H1 (cell line): ENCODE measurements at regions not wholly inside any gene's neighbourhood (a gene's known extent, or its start where the extent isn't known, plus 50 kb on each side); places are given as distances from the start of the nearest gene placed in this dataset.

Experiments used
- CTCF ChIA-PET: fragments of 300-600 bp; sonication (Branson Sonifier 250); formaldehyde crosslinking; loops from one replicate; lab custom pipeline; 2021; ENCODE audit not compliant: partially characterized antibody; lab: Charles Lee
- POLR2A ChIA-PET: fragments of 300-600 bp; sonication (Branson Sonifier 250); formaldehyde crosslinking; loops from one replicate; lab custom pipeline; 2021; ENCODE audit warnings: inconsistent platforms; ENCODE audit not compliant: partially characterized antibody; lab: Charles Lee
- DNase-seq, 2 experiments: peaks; one replicate each; pipeline versions ENCODE4 v3.0.0 to v3.0.0-alpha.2; 2010 to 2022; ENCODE audit warnings: low spot score in 2 of 2, low read depth in 1 of 2, mixed read lengths in 1 of 2
- FAIRE-seq: peaks from 2 replicates; lab custom pipeline; 2011; peaks lifted over from hg19 to GRCh38; lab: Jason Lieb, UNC
- H2AFZ ChIP-seq: 2 replicates; pipeline ENCODE4 v1.8.1; 2012; ENCODE audit warnings: low read length, inconsistent platforms
- H2AK5ac ChIP-seq: 2 replicates; pipeline ENCODE4 v1.6.1; 2013; ENCODE audit warnings: low read depth, low read length
- H2BK120ac ChIP-seq: replicated peaks from 2 replicates; pipeline ENCODE3; 2013; ENCODE audit warnings: low read depth, low read length, inconsistent platforms
- H2BK12ac ChIP-seq: 2 replicates; pipeline ENCODE4 v1.6.1; 2013; ENCODE audit warnings: low read depth, low read length
- H2BK15ac ChIP-seq: 2 replicates; pipeline ENCODE4 v1.6.1; 2013; ENCODE audit warnings: low read length
- H2BK20ac ChIP-seq: 2 replicates; pipeline ENCODE4 v1.6.1; 2013; ENCODE audit warnings: low read length
- H2BK5ac ChIP-seq: 2 replicates; pipeline ENCODE4 v1.6.1; 2013; ENCODE audit warnings: low read depth, low read length
- H3K14ac ChIP-seq: 2 replicates; pipeline ENCODE4 v1.6.1; 2013; ENCODE audit warnings: inconsistent platforms; ENCODE audit not compliant: insufficient read length
- H3K18ac ChIP-seq: 2 replicates; pipeline ENCODE4 v1.6.1; 2013; ENCODE audit warnings: low read length; ENCODE audit errors: extremely low read depth
- H3K23ac ChIP-seq: 2 replicates; pipeline ENCODE4 v1.6.1; 2013; ENCODE audit warnings: inconsistent platforms; ENCODE audit not compliant: insufficient read length
- H3K23me2 ChIP-seq: 2 replicates; pipeline ENCODE4 v1.6.1; 2013; ENCODE audit warnings: low read depth, low read length
- H3K27ac ChIP-seq: 2 replicates; pipeline ENCODE4 v1.6.1; 2011; ENCODE audit warnings: low read depth, low read length, inconsistent platforms
- H3K27me3 ChIP-seq, 4 experiments: replicated peaks in 1 of 4; 1 replicate in 1 of 4; 2 replicates in 3 of 4; pipeline versions ENCODE4 v1.6.1 to v1.8.1; 2011 to 2013; ENCODE audit warnings: low read length in 3 of 4, mild to moderate bottlenecking in 3 of 4, inconsistent platforms in 2 of 4, mixed read lengths in 2 of 4, moderate library complexity in 1 of 4; ENCODE audit not compliant: control insufficient read depth in 3 of 4, insufficient read depth in 3 of 4; ENCODE audit errors: extremely low read depth in 1 of 4
- H3K36me3 ChIP-seq, 4 experiments: 2 replicates each; pipeline versions ENCODE4 v1.6.1 to v1.8.1; 2011 to 2013; ENCODE audit warnings: mild to moderate bottlenecking in 4 of 4, low read length in 3 of 4, moderate library complexity in 2 of 4, control low read depth in 1 of 4, inconsistent platforms in 1 of 4; ENCODE audit not compliant: insufficient read depth in 4 of 4, control insufficient read depth in 2 of 4
- H3K4ac ChIP-seq: replicated peaks from 2 replicates; pipeline ENCODE3; 2013; ENCODE audit warnings: low read length, low read depth, mixed read lengths, inconsistent platforms; ENCODE audit not compliant: insufficient read length
- H3K4me1 ChIP-seq, 4 experiments: replicated peaks in 1 of 4; 1 replicate in 1 of 4; 2 replicates in 3 of 4; pipeline versions ENCODE4 v1.6.1 to v1.8.1; 2011 to 2013; ENCODE audit warnings: low read length in 3 of 4, inconsistent platforms in 2 of 4, mixed read lengths in 1 of 4; ENCODE audit not compliant: insufficient read depth in 4 of 4, control insufficient read depth in 3 of 4
- H3K4me2 ChIP-seq, 2 experiments: 2 replicates each; pipeline versions ENCODE4 v1.6.1 to v1.8.1; 2011 to 2013; ENCODE audit warnings: low read depth in 2 of 2, low read length in 2 of 2, control low read depth in 1 of 2, inconsistent platforms in 1 of 2, mild to moderate bottlenecking in 1 of 2; ENCODE audit not compliant: insufficient read depth in 1 of 2
- H3K4me3 ChIP-seq, 4 experiments: fragments of 200-600, 300-600 bp in 1 of 4; sonication (generic), shearing (Covaris generic), sonication (Bioruptor Twin) in 1 of 4; 2 replicates each; pipeline versions ENCODE4 v1.5.1 to v1.8.1; 2011 to 2016; ENCODE audit warnings: low read length in 4 of 4, low read depth in 3 of 4, control low read depth in 2 of 4, inconsistent platforms in 2 of 4, mild to moderate bottlenecking in 2 of 4, mixed read lengths in 1 of 4, moderate library complexity in 1 of 4; ENCODE audit not compliant: insufficient read depth in 2 of 4; ENCODE audit errors: extremely low read depth in 1 of 4
- H3K56ac ChIP-seq: replicated peaks from 2 replicates; pipeline ENCODE3; 2013; ENCODE audit warnings: low read depth, mild to moderate bottlenecking, mixed read lengths, low read length, inconsistent platforms; ENCODE audit not compliant: insufficient read length
- H3K79me1 ChIP-seq: 2 replicates; pipeline ENCODE4 v1.6.1; 2013; ENCODE audit warnings: low read depth, low read length, control low read depth
- H3K79me2 ChIP-seq, 2 experiments: 2 replicates each; pipeline versions ENCODE4 v1.6.1 to v1.8.1; 2012 to 2013; ENCODE audit warnings: low read length in 2 of 2, mild to moderate bottlenecking in 2 of 2, inconsistent platforms in 1 of 2; ENCODE audit not compliant: insufficient read depth in 2 of 2, control insufficient read depth in 1 of 2
- H3K9ac ChIP-seq, 4 experiments: replicated peaks in 1 of 4; 1 replicate in 1 of 4; 2 replicates in 3 of 4; pipeline versions ENCODE4 v1.6.1 to v1.8.1; 2011 to 2013; ENCODE audit warnings: low read depth in 3 of 4, low read length in 3 of 4, control low read depth in 2 of 4, mild to moderate bottlenecking in 2 of 4, moderate library complexity in 2 of 4, inconsistent platforms in 1 of 4; ENCODE audit errors: extremely low read depth in 1 of 4
- H3K9me3 ChIP-seq, 2 experiments: 2 replicates each; pipeline versions ENCODE4 v1.6.1 to v1.8.1; 2012 to 2013; ENCODE audit warnings: mild to moderate bottlenecking in 2 of 2, moderate library complexity in 2 of 2, control low read depth in 1 of 2, inconsistent platforms in 1 of 2, low read depth in 1 of 2, low read length in 1 of 2, mixed read lengths in 1 of 2; ENCODE audit not compliant: insufficient read depth in 2 of 2
- H4K20me1 ChIP-seq, 2 experiments: replicated peaks in 1 of 2; 2 replicates each; pipeline versions ENCODE3 to v1.8.1; 2011 to 2013; ENCODE audit warnings: inconsistent platforms in 2 of 2, low read length in 2 of 2, mild to moderate bottlenecking in 1 of 2; ENCODE audit not compliant: insufficient read depth in 2 of 2, control insufficient read depth in 1 of 2
- H4K5ac ChIP-seq: 2 replicates; pipeline ENCODE4 v1.6.1; 2013; ENCODE audit warnings: low read length, low read depth, mixed read lengths, inconsistent platforms; ENCODE audit not compliant: insufficient read length
- H4K8ac ChIP-seq: 2 replicates; pipeline ENCODE4 v1.8.0; 2013; ENCODE audit warnings: mild to moderate bottlenecking, moderate library complexity, low read length, inconsistent platforms; ENCODE audit not compliant: insufficient read depth; ENCODE audit errors: extremely low read depth
- H4K91ac ChIP-seq: replicated peaks from 2 replicates; pipeline ENCODE3; 2013; ENCODE audit warnings: low read length, mixed read lengths, inconsistent platforms; ENCODE audit not compliant: insufficient read length
- FOSL1 ChIP-seq: IDR thresholded peaks from 2 replicates; pipeline ENCODE4 v1.6.1; 2011; ENCODE audit warnings: mild to moderate bottlenecking, low read depth, low read length, moderate library complexity; ENCODE audit not compliant: insufficient read depth
- TF ChIP-seq, protein P1 (sequence below): fragments of 300-600 bp; sonication (generic); IDR thresholded peaks from 2 replicates; pipeline ENCODE4 v1.7.1; 2012; ENCODE audit warnings: low read length, moderate library complexity, mild to moderate bottlenecking, inconsistent platforms; ENCODE audit not compliant: insufficient replicate concordance

DNA sequence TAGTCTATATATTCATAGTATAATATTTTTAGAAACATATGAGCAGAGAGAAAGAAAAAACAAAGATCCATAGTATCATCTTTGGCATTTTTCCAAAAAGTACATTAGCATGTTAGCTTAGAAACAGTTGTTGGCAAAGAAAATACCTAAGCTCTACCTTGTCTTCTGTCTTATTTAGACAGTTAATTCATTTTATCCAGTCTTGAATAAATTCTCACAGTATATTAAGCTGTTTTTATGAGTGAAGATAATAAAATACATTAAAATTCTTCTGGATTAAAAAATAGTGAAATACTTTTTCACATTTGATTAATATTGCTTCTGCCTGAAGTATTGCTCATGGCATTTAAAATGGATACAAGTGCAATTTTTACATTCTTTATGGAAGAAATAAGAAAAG is 145.2 kb downstream of the ZIC1 start:
- no peak overlapping the region for H4K5ac ChIP-seq
- no peaks in the 10 kb centered on the region for H3K36me3 ChIP-seq
- no peak overlapping the region for H3K23ac ChIP-seq
- no peak overlapping the region for H3K4me3 ChIP-seq
- no peak overlapping the region for H2BK20ac ChIP-seq
- no peak overlapping the region for H3K14ac ChIP-seq
- ChIA-PET POLR2A (no interaction called here), CTCF (interaction anchor here (0.8 kb wide), 1 partner anchor 173 kb away, joined by 3 read pairs; no protein-coding TSS in a partner anchor)
- no peak overlapping the region for H3K4ac ChIP-seq
- H3K56ac ChIP-seq: no peak overlapping the region
- no peak overlapping the region for H3K4me2 ChIP-seq
- no peaks in the 10 kb centered on the region for H3K27me3 ChIP-seq
- no peaks in the 10 kb centered on the region for H3K79me1 ChIP-seq
- H2BK15ac ChIP-seq: no peak overlapping the region
- TF ChIP-seq, protein P1, sequence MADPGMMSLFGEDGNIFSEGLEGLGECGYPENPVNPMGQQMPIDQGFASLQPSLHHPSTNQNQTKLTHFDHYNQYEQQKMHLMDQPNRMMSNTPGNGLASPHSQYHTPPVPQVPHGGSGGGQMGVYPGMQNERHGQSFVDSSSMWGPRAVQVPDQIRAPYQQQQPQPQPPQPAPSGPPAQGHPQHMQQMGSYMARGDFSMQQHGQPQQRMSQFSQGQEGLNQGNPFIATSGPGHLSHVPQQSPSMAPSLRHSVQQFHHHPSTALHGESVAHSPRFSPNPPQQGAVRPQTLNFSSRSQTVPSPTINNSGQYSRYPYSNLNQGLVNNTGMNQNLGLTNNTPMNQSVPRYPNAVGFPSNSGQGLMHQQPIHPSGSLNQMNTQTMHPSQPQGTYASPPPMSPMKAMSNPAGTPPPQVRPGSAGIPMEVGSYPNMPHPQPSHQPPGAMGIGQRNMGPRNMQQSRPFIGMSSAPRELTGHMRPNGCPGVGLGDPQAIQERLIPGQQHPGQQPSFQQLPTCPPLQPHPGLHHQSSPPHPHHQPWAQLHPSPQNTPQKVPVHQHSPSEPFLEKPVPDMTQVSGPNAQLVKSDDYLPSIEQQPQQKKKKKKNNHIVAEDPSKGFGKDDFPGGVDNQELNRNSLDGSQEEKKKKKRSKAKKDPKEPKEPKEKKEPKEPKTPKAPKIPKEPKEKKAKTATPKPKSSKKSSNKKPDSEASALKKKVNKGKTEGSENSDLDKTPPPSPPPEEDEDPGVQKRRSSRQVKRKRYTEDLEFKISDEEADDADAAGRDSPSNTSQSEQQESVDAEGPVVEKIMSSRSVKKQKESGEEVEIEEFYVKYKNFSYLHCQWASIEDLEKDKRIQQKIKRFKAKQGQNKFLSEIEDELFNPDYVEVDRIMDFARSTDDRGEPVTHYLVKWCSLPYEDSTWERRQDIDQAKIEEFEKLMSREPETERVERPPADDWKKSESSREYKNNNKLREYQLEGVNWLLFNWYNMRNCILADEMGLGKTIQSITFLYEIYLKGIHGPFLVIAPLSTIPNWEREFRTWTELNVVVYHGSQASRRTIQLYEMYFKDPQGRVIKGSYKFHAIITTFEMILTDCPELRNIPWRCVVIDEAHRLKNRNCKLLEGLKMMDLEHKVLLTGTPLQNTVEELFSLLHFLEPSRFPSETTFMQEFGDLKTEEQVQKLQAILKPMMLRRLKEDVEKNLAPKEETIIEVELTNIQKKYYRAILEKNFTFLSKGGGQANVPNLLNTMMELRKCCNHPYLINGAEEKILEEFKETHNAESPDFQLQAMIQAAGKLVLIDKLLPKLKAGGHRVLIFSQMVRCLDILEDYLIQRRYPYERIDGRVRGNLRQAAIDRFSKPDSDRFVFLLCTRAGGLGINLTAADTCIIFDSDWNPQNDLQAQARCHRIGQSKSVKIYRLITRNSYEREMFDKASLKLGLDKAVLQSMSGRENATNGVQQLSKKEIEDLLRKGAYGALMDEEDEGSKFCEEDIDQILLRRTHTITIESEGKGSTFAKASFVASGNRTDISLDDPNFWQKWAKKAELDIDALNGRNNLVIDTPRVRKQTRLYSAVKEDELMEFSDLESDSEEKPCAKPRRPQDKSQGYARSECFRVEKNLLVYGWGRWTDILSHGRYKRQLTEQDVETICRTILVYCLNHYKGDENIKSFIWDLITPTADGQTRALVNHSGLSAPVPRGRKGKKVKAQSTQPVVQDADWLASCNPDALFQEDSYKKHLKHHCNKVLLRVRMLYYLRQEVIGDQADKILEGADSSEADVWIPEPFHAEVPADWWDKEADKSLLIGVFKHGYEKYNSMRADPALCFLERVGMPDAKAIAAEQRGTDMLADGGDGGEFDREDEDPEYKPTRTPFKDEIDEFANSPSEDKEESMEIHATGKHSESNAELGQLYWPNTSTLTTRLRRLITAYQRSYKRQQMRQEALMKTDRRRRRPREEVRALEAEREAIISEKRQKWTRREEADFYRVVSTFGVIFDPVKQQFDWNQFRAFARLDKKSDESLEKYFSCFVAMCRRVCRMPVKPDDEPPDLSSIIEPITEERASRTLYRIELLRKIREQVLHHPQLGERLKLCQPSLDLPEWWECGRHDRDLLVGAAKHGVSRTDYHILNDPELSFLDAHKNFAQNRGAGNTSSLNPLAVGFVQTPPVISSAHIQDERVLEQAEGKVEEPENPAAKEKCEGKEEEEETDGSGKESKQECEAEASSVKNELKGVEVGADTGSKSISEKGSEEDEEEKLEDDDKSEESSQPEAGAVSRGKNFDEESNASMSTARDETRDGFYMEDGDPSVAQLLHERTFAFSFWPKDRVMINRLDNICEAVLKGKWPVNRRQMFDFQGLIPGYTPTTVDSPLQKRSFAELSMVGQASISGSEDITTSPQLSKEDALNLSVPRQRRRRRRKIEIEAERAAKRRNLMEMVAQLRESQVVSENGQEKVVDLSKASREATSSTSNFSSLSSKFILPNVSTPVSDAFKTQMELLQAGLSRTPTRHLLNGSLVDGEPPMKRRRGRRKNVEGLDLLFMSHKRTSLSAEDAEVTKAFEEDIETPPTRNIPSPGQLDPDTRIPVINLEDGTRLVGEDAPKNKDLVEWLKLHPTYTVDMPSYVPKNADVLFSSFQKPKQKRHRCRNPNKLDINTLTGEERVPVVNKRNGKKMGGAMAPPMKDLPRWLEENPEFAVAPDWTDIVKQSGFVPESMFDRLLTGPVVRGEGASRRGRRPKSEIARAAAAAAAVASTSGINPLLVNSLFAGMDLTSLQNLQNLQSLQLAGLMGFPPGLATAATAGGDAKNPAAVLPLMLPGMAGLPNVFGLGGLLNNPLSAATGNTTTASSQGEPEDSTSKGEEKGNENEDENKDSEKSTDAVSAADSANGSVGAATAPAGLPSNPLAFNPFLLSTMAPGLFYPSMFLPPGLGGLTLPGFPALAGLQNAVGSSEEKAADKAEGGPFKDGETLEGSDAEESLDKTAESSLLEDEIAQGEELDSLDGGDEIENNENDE: no peak
- no peak for TF ChIP-seq FOSL1
- H3K18ac ChIP-seq: no peak overlapping the region
- no peak overlapping the region for H2BK120ac ChIP-seq
- H3K9ac ChIP-seq: no peak overlapping the region
- H3K23me2 ChIP-seq: no peaks in the 10 kb centered on the region
- H2AFZ ChIP-seq: no peak overlapping the region
- H2BK5ac ChIP-seq: no peak overlapping the region
- no peak overlapping the region for H4K91ac ChIP-seq
- no peak overlapping the region for H4K8ac ChIP-seq
- no peak for FAIRE-seq
- no peaks in the 10 kb centered on the region for H3K9me3 ChIP-seq
- no peak for DNase-seq
- no peaks in the 10 kb centered on the region for H4K20me1 ChIP-seq
- no peak overlapping the region for H2AK5ac ChIP-seq
- no peaks in the 10 kb centered on the region for H3K79me2 ChIP-seq
- no peaks in the 10 kb centered on the region for H3K4me1 ChIP-seq
- H3K27ac ChIP-seq: no peak overlapping the region
- no peak overlapping the region for H2BK12ac ChIP-seq
